Right lobe of liver (tissue), 6 donors: ENCODE measurements at regions not wholly inside any gene's neighbourhood (a gene's known extent, or its start where the extent isn't known, plus 50 kb on each side); places are given as distances from the start of the nearest gene placed in this dataset.

ENCODE experiments used
- ATAC-seq, 4 donors: fragments of 200-7000 bp; cut with Tn5 transposase; one replicate each; pipeline ENCODE4 v1.9.1; 2020; ENCODE audit warnings: mild to moderate bottlenecking in 4 of 4, moderate library complexity in 4 of 4
- DNase-seq, 3 donors: peaks; one replicate each; pipeline ENCODE4 v3.0.0-alpha.2; 2020
- H3K27ac ChIP-seq, 3 donors: fragments of 200-600 bp; one replicate each; pipeline ENCODE4 v1.8.0; 2022
- H3K27me3 ChIP-seq, 2 donors: fragments of 200-600 bp; one replicate each; pipeline ENCODE4 v1.8.0; 2022
- H3K36me3 ChIP-seq, 4 donors: fragments of 200-600 bp; sonication (generic) in 1 of 4; one replicate each; pipeline versions ENCODE4 v1.5.1 to v1.8.0; 2017 to 2022; ENCODE audit warnings: control low read depth in 1 of 4
- H3K4me1 ChIP-seq, 4 donors: fragments of 200-600 bp; sonication (generic) in 1 of 4; one replicate each; pipeline versions ENCODE4 v1.5.1 to v1.8.0; 2017 to 2022; ENCODE audit warnings: control low read depth in 1 of 4
- H3K4me3 ChIP-seq, 3 donors: fragments of 200-600 bp; one replicate each; pipeline ENCODE4 v1.8.0; 2022
- H3K9me3 ChIP-seq, 4 donors: fragments of 200-600 bp; sonication (generic) in 1 of 4; one replicate each; pipeline versions ENCODE4 v1.5.1 to v1.8.0; 2017 to 2022; ENCODE audit warnings: control low read depth in 1 of 4
- POLR2A ChIP-seq: fragments of 450-650 bp; IDR thresholded peaks from one replicate; pipeline ENCODE4 v1.6.1; 2017; ENCODE audit warnings: antibody characterized with exemption, mild to moderate bottlenecking
- WGBS: methylation state at CpG from one replicate; pipeline ENCODE4 v1.1.6; 2018; ENCODE audit warnings: low coverage, low lambda C conversion rate; ENCODE audit not compliant: insufficient coverage; ENCODE audit errors: missing lambda C conversion rate; 5-methylcytosine and 5-hydroxymethylcytosine counted together
- intact Hi-C, 2 donors: fragments of 100-400 bp; cut with DNase I; formaldehyde crosslinking; loops; one replicate each; pipeline versions ENCODE4 v1.11.2 to v1.14.1; 2022
- TF ChIP-seq, protein P1 (sequence below), 4 donors: fragments of 200-600 bp in 3 of 4; fragments of 450-650 bp in 1 of 4; IDR thresholded peaks; one replicate each; pipeline versions ENCODE4 v1.5.1 to v1.8.0; 2016 to 2022; ENCODE audit warnings: antibody characterized with exemption in 4 of 4, mild to moderate bottlenecking in 2 of 4
- donor health status: DM: no; HTN: yes; CAD: no.
- donor health status: DM: no; HTN: no; CAD: no.
- donor health status: DM: no; HTN: no; CAD: no.
- donor health status: DM: no; HTN: yes; CAD: no.
- donor health status: DM: no; HTN: yes; CAD: no.

DNA sequence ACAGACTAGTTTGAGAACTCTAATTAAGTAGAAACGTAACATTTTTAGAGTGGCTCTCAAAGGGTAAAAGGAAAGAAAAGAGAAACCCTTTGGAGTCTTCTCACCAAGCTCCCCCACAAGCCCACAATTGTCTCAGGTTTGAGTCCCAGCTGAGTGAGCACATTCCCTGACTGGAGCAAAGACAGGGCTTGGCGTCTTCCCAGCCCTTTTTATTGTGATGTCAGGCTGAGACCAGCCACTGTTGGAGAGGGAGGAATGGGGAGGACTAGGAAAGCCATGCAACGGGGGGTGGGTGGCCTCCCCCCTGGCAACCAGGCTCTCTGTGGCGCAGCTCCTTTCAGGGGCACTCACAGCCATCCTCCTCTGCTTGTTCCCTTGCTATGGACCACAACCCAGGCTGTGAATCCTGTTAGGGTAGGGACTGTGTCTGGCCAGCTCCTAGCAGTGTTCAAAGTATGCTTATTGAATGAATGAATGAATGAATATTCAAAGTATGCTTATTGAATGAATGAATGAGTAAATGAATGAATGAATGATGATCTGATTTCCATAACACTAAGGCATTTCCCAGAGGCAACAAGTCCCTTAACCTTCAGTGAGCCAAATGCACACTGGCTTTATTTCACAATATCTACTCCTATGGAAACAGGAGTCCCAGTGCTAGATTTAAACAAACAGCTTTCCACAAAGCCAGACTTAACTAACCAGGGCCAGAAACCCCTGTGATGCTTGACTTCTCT lies 413.3 kb downstream of the MID1IP1 start:
- Histone ChIP-seq H3K27me3 (no peaks in the 10 kb centered on the region), H3K27ac (no peak overlapping the region), H3K4me3 (no peak overlapping the region), H3K9me3 (no peaks in the 10 kb centered on the region), H3K4me1 (no peaks in the 10 kb centered on the region), H3K36me3 (no peaks in the 10 kb centered on the region)
- ATAC-seq (no peak), DNase-seq (no peak)
- intact Hi-C loops: no loop called here
- WGBS: 25% methylated on average over 2 of the region's 4 CpGs
- TF ChIP-seq POLR2A: no peak
- TF ChIP-seq, protein P1, sequence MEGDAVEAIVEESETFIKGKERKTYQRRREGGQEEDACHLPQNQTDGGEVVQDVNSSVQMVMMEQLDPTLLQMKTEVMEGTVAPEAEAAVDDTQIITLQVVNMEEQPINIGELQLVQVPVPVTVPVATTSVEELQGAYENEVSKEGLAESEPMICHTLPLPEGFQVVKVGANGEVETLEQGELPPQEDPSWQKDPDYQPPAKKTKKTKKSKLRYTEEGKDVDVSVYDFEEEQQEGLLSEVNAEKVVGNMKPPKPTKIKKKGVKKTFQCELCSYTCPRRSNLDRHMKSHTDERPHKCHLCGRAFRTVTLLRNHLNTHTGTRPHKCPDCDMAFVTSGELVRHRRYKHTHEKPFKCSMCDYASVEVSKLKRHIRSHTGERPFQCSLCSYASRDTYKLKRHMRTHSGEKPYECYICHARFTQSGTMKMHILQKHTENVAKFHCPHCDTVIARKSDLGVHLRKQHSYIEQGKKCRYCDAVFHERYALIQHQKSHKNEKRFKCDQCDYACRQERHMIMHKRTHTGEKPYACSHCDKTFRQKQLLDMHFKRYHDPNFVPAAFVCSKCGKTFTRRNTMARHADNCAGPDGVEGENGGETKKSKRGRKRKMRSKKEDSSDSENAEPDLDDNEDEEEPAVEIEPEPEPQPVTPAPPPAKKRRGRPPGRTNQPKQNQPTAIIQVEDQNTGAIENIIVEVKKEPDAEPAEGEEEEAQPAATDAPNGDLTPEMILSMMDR (IDR thresholded peaks at IDR 0.05): no peak

DNA sequence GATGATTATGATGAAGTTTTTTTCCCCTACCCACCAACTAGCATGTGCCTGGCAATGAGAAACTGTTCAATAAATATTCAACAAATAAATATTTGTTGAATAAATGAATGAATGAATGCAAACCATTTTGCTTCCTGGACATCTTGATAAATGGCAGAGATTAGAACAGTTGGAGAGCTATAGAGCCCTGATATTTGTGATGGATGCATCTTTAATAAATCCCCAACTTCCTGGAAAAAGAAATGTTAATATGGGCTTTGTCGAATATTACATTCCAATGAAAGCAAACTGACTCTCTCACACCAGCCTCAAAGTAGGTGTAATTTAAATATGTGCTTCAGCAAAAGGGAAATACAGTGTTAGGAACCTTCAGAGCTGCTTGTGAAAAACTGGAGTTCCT lies 419.7 kb downstream of the MID1IP1 start:
- Histone ChIP-seq H3K27me3 (no peaks in the 10 kb centered on the region), H3K4me1 (no peaks in the 10 kb centered on the region), H3K27ac (no peak overlapping the region), H3K9me3 (no peaks in the 10 kb centered on the region), H3K36me3 (no peaks in the 10 kb centered on the region), H3K4me3 (no peak overlapping the region)
- ATAC-seq: no peak
- DNase-seq: no peak
- WGBS: 83% methylated on average over 1 of the region's 1 CpG
- intact Hi-C loops: no loop called here
- TF ChIP-seq POLR2A: no peak
- TF ChIP-seq, protein P1 (IDR thresholded peaks at IDR 0.05): no peak

DNA sequence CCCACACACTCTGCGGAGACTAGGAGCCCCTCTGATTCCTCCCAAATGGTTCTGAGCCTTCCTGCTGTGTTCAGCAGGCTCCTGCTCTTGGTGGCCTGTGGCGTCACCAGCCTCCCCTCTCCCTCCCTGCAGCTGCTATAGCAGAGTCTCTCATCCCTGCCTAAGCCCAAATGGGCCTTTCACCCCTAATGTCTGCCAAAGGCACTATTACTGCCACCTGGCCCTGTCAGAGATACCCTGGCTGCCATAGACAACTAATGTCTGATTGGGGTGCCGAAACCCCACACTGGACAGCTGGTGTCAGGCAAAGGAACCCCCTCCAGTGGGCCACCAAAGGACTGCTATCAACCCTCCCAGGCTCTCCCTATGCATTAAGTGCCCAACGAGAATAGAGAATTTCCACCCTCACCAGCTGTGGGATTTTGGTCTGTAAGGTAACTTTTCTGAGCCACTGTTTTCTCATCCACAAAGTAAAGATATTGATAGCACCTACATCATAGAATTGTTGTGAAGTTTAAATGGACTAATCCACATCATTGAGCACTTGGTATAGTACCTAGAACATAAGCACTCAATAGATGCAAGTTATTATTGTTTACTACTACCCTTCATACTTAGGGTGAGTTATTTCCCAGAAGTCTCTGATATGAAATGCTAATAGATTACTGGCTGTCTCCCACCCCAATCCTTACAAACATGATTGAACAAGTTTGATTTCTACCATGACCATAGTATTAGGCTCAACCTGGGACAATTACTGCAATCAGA lies 421.3 kb downstream of the MID1IP1 start:
- H3K36me3 ChIP-seq: no peaks in the 10 kb centered on the region
- TF ChIP-seq, protein P1 (IDR thresholded peaks at IDR 0.05): no peak
- TF ChIP-seq POLR2A: no peak
- H3K9me3 ChIP-seq: no peaks in the 10 kb centered on the region
- 66% methylated on average over 2 of the region's 4 CpGs for WGBS
- H3K4me1 ChIP-seq: no peaks in the 10 kb centered on the region
- no peak overlapping the region for H3K4me3 ChIP-seq
- DNase-seq: no peak
- H3K27ac ChIP-seq: no peak overlapping the region
- intact Hi-C loops: no loop called here
- ATAC-seq: no peak
- H3K27me3 ChIP-seq: no peaks in the 10 kb centered on the region

DNA sequence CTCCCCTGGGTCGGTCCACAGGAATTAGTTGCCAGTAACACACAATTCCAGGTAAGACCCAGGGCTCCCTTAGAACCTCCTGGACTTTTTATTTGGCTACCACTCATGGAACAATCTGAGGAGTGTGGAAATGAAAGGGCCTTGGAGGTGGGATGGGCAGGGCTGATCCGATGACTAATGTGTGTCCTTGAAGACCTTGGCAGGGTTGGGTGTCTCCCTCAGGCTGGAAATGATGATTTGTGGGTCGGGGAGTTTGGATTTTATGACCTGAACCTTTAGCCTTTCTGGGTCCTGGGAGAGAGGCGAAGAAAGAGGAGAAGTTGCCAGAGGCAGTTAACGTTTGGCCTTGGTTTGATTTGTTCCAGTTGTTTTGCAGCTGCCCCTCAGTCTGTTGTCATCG lies 425.0 kb downstream of the MID1IP1 start:
- H3K9me3 ChIP-seq: no peaks in the 10 kb centered on the region
- H3K4me1 ChIP-seq: no peaks in the 10 kb centered on the region
- ATAC-seq: no peak
- intact Hi-C loops: no loop called here
- no peak overlapping the region for H3K4me3 ChIP-seq
- TF ChIP-seq POLR2A: no peak
- TF ChIP-seq, protein P1 (IDR thresholded peaks at IDR 0.05): no peak
- H3K36me3 ChIP-seq: no peaks in the 10 kb centered on the region
- no peaks in the 10 kb centered on the region for H3K27me3 ChIP-seq
- DNase-seq: no peak
- no peak overlapping the region for H3K27ac ChIP-seq
- WGBS: 31% methylated on average over 6 of the region's 6 CpGs
